ENCODE measurements at regions not wholly inside any gene's neighbourhood (a gene's known extent, or its start where the extent isn't known, plus 50 kb on each side); places are given as distances from the start of the nearest gene placed in this dataset.

- Histone ChIP-seq H3K9me3 (ENCODE audit: control insufficient read depth in 2 of 2, low read length in 2 of 2) (no peaks in the 10 kb centered on the region), H3K4me1 (ENCODE audit: control insufficient read depth, insufficient read depth, low read length) (no peaks in the 10 kb centered on the region), H3K9ac (ENCODE audit: low read length in 2 of 2) (no peak overlapping the region), H3K36me3 (ENCODE audit: control insufficient read depth in 2 of 2, insufficient read depth in 2 of 2, low read length in 2 of 2) (no peaks in the 10 kb centered on the region), H3K4me3 (ENCODE audit: low read length in 2 of 2) (no peak overlapping the region), H3K27ac (ENCODE audit: low read length) (no peak overlapping the region), H3K27me3 (ENCODE audit: control insufficient read depth in 1 of 2, insufficient read depth in 2 of 2, low read length in 2 of 2) (no peaks in the 10 kb centered on the region)
These were observed 438.6 kb downstream of the COG6 start for GRCh38 chr13:40094056-40094455.

GRCh38 chr13:40095695-40096356, 440.4 kb downstream of the COG6 start:
- no peak overlapping the region for H3K9ac ChIP-seq (ENCODE audit: low read length in 2 of 2)
- H3K27ac ChIP-seq (ENCODE audit: low read length) = no peak overlapping the region
- H3K9me3 ChIP-seq (ENCODE audit: control insufficient read depth in 2 of 2, low read length in 2 of 2) = peaks cover 3% of the 10 kb centered on the region in 2 donors
- H3K4me3 ChIP-seq (ENCODE audit: low read length in 2 of 2) = no peak overlapping the region
- H3K4me1 ChIP-seq (ENCODE audit: control insufficient read depth, insufficient read depth, low read length) = no peaks in the 10 kb centered on the region
- H3K27me3 ChIP-seq (ENCODE audit: control insufficient read depth in 1 of 2, insufficient read depth in 2 of 2, low read length in 2 of 2) = no peaks in the 10 kb centered on the region
- no peaks in the 10 kb centered on the region for H3K36me3 ChIP-seq (ENCODE audit: control insufficient read depth in 2 of 2, insufficient read depth in 2 of 2, low read length in 2 of 2)

- H3K4me1 ChIP-seq (ENCODE audit: control insufficient read depth, insufficient read depth, low read length) = no peaks in the 10 kb centered on the region
These were observed 441.0 kb downstream of the COG6 start for GRCh38 chr13:40096357-40096901.

GRCh38 chr13:40098246-40098645, 442.8 kb downstream of the COG6 start:
- Histone ChIP-seq H3K4me3 (ENCODE audit: low read length in 2 of 2) (no peak overlapping the region), H3K27me3 (ENCODE audit: control insufficient read depth in 1 of 2, insufficient read depth in 2 of 2, low read length in 2 of 2) (no peaks in the 10 kb centered on the region), H3K9ac (ENCODE audit: low read length in 2 of 2) (no peak overlapping the region), H3K36me3 (ENCODE audit: control insufficient read depth in 2 of 2, insufficient read depth in 2 of 2, low read length in 2 of 2) (no peaks in the 10 kb centered on the region), H3K4me1 (ENCODE audit: control insufficient read depth, insufficient read depth, low read length) (no peaks in the 10 kb centered on the region), H3K9me3 (ENCODE audit: control insufficient read depth in 2 of 2, low read length in 2 of 2) (peaks cover 3% of the 10 kb centered on the region in 2 donors), H3K27ac (ENCODE audit: low read length) (no peak overlapping the region)

More at GRCh38 chr13:40096357-40096901, 441.0 kb downstream of the COG6 start:
- Histone ChIP-seq H3K9me3 (ENCODE audit: control insufficient read depth in 2 of 2, low read length in 2 of 2) (peaks cover 3% of the 10 kb centered on the region in 2 donors), H3K4me3 (ENCODE audit: low read length in 2 of 2) (no peak overlapping the region), H3K36me3 (ENCODE audit: control insufficient read depth in 2 of 2, insufficient read depth in 2 of 2, low read length in 2 of 2) (no peaks in the 10 kb centered on the region), H3K9ac (ENCODE audit: low read length in 2 of 2) (no peak overlapping the region), H3K27ac (ENCODE audit: low read length) (no peak overlapping the region), H3K27me3 (ENCODE audit: control insufficient read depth in 1 of 2, insufficient read depth in 2 of 2, low read length in 2 of 2) (no peaks in the 10 kb centered on the region)

GRCh38 chr13:40101708-40102359, 446.4 kb downstream of the COG6 start:
- no peaks in the 10 kb centered on the region for H3K4me1 ChIP-seq (ENCODE audit: control insufficient read depth, insufficient read depth, low read length)
- no peak overlapping the region for H3K9ac ChIP-seq (ENCODE audit: low read length in 2 of 2)
- peaks cover 3% of the 10 kb centered on the region in 2 donors for H3K9me3 ChIP-seq (ENCODE audit: control insufficient read depth in 2 of 2, low read length in 2 of 2)
- no peak overlapping the region for H3K4me3 ChIP-seq (ENCODE audit: low read length in 2 of 2)
- H3K27ac ChIP-seq (ENCODE audit: low read length) = no peak overlapping the region
- H3K27me3 ChIP-seq (ENCODE audit: control insufficient read depth in 1 of 2, insufficient read depth in 2 of 2, low read length in 2 of 2) = no peaks in the 10 kb centered on the region
- no peaks in the 10 kb centered on the region for H3K36me3 ChIP-seq (ENCODE audit: control insufficient read depth in 2 of 2, insufficient read depth in 2 of 2, low read length in 2 of 2)

DNA sequence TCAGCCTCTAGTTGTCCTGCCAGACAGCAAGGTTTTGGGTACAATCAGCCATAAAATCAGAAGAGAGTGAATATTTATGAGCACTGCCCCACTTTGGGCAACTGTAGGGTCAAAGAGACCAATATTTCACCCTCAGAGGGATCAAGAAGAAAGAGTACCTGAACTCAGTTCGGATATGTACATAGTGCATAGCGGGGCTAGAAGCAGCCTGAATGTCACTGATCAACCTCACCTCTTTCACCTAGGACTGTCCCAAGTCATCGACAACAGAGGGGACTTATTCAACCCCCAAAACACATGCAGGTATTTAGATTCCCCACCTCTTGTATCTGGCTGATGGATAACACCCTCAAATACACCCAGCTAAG, 446.9 kb downstream of the COG6 start:
- Histone ChIP-seq H3K27me3 (ENCODE audit: control insufficient read depth in 1 of 2, insufficient read depth in 2 of 2, low read length in 2 of 2) (no peaks in the 10 kb centered on the region), H3K4me3 (ENCODE audit: low read length in 2 of 2) (no peak overlapping the region), H3K4me1 (ENCODE audit: control insufficient read depth, insufficient read depth, low read length) (no peaks in the 10 kb centered on the region), H3K27ac (ENCODE audit: low read length) (no peak overlapping the region), H3K9ac (ENCODE audit: low read length in 2 of 2) (no peak overlapping the region), H3K9me3 (ENCODE audit: control insufficient read depth in 2 of 2, low read length in 2 of 2) (peaks cover 3% of the 10 kb centered on the region in 2 donors), H3K36me3 (ENCODE audit: control insufficient read depth in 2 of 2, insufficient read depth in 2 of 2, low read length in 2 of 2) (no peaks in the 10 kb centered on the region)

DNA sequence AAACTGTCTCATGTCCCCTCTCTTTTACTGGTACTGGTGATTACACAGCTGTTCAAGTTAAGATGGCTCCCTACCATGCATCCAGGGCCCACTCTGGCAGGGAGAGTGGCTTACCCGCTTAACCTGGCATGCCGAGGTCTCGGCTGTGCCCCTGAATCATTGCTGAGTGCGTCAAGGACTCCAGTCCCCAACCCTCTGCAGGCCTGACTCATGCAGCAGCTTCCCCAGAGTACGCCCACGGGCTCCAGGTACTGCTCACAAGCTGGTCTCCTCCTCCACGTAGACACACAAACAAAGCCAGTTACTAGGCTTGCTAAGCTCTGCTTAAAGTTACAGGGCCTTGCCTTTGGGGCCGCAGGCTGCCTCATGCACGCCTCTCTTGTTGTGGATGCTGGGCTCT, 447.4 kb downstream of the COG6 start:
- Histone ChIP-seq H3K9ac (ENCODE audit: low read length in 2 of 2) (no peak overlapping the region), H3K4me1 (ENCODE audit: control insufficient read depth, insufficient read depth, low read length) (no peaks in the 10 kb centered on the region), H3K4me3 (ENCODE audit: low read length in 2 of 2) (no peak overlapping the region), H3K9me3 (ENCODE audit: control insufficient read depth in 2 of 2, low read length in 2 of 2) (peaks cover 3% of the 10 kb centered on the region in 2 donors), H3K36me3 (ENCODE audit: control insufficient read depth in 2 of 2, insufficient read depth in 2 of 2, low read length in 2 of 2) (no peaks in the 10 kb centered on the region), H3K27me3 (ENCODE audit: control insufficient read depth in 1 of 2, insufficient read depth in 2 of 2, low read length in 2 of 2) (no peaks in the 10 kb centered on the region), H3K27ac (ENCODE audit: low read length) (no peak overlapping the region)

- Histone ChIP-seq H3K9ac (ENCODE audit: low read length in 2 of 2) (no peak overlapping the region), H3K27ac (ENCODE audit: low read length) (no peak overlapping the region), H3K4me1 (ENCODE audit: control insufficient read depth, insufficient read depth, low read length) (no peaks in the 10 kb centered on the region), H3K36me3 (ENCODE audit: control insufficient read depth in 2 of 2, insufficient read depth in 2 of 2, low read length in 2 of 2) (no peaks in the 10 kb centered on the region), H3K27me3 (ENCODE audit: control insufficient read depth in 1 of 2, insufficient read depth in 2 of 2, low read length in 2 of 2) (no peaks in the 10 kb centered on the region), H3K9me3 (ENCODE audit: control insufficient read depth in 2 of 2, low read length in 2 of 2) (peaks cover 3% of the 10 kb centered on the region in 2 donors), H3K4me3 (ENCODE audit: low read length in 2 of 2) (no peak overlapping the region)
These were observed 448.4 kb downstream of the COG6 start for GRCh38 chr13:40103864-40104263.

- Histone ChIP-seq H3K4me1 (ENCODE audit: control insufficient read depth, insufficient read depth, low read length) (no peaks in the 10 kb centered on the region), H3K27ac (ENCODE audit: low read length) (no peak overlapping the region), H3K4me3 (ENCODE audit: low read length in 2 of 2) (no peak overlapping the region), H3K9ac (ENCODE audit: low read length in 2 of 2) (no peak overlapping the region), H3K27me3 (ENCODE audit: control insufficient read depth in 1 of 2, insufficient read depth in 2 of 2, low read length in 2 of 2) (no peaks in the 10 kb centered on the region), H3K9me3 (ENCODE audit: control insufficient read depth in 2 of 2, low read length in 2 of 2) (no peaks in the 10 kb centered on the region), H3K36me3 (ENCODE audit: control insufficient read depth in 2 of 2, insufficient read depth in 2 of 2, low read length in 2 of 2) (no peaks in the 10 kb centered on the region)
These were observed 449.8 kb downstream of the COG6 start for GRCh38 chr13:40105231-40105630.

GRCh38 chr13:40109351-40109844, 453.9 kb downstream of the COG6 start:
- H3K27me3 ChIP-seq (ENCODE audit: control insufficient read depth in 1 of 2, insufficient read depth in 2 of 2, low read length in 2 of 2) = no peaks in the 10 kb centered on the region
- no peaks in the 10 kb centered on the region for H3K36me3 ChIP-seq (ENCODE audit: control insufficient read depth in 2 of 2, insufficient read depth in 2 of 2, low read length in 2 of 2)
- H3K4me3 ChIP-seq (ENCODE audit: low read length in 2 of 2) = no peak overlapping the region
- no peak overlapping the region for H3K9ac ChIP-seq (ENCODE audit: low read length in 2 of 2)
- no peaks in the 10 kb centered on the region for H3K4me1 ChIP-seq (ENCODE audit: control insufficient read depth, insufficient read depth, low read length)
- no peaks in the 10 kb centered on the region for H3K9me3 ChIP-seq (ENCODE audit: control insufficient read depth in 2 of 2, low read length in 2 of 2)
- H3K27ac ChIP-seq (ENCODE audit: low read length) = no peak overlapping the region
